MG63 (cell line): ENCODE measurements at regions not wholly inside any gene's neighbourhood (a gene's known extent, or its start where the extent isn't known, plus 50 kb on each side); places are given as distances from the start of the nearest gene placed in this dataset.
"Not testable (repeated sequence)": the region's sequence is repeated elsewhere in the genome, so short reads cannot be mapped to it uniquely, and the experiment has no call there.

Experiments used
- DNase-seq: peaks from one replicate; pipeline ENCODE4 v3.0.0-alpha.2; 2020
- H3K27me3 ChIP-seq: fragments of 250-450 bp; sonication (Bioruptor Pico); 2 replicates; pipeline ENCODE4 v1.5.1; 2020; ENCODE audit warnings: mild to moderate bottlenecking, moderate library complexity
- H3K36me3 ChIP-seq: fragments of 250-450 bp; sonication (Bioruptor Pico); 2 replicates; pipeline ENCODE4 v1.5.1; 2020; ENCODE audit warnings: mild to moderate bottlenecking, moderate library complexity
- H3K4me3 ChIP-seq: fragments of 250-450 bp; sonication (Bioruptor Pico); 2 replicates; pipeline ENCODE4 v1.5.1; 2020; ENCODE audit warnings: mild to moderate bottlenecking, moderate library complexity
- H3K9me3 ChIP-seq: fragments of 250-450 bp; sonication (Bioruptor Pico); 2 replicates; pipeline ENCODE4 v1.5.1; 2020; ENCODE audit warnings: mild to moderate bottlenecking, moderate library complexity

DNA sequence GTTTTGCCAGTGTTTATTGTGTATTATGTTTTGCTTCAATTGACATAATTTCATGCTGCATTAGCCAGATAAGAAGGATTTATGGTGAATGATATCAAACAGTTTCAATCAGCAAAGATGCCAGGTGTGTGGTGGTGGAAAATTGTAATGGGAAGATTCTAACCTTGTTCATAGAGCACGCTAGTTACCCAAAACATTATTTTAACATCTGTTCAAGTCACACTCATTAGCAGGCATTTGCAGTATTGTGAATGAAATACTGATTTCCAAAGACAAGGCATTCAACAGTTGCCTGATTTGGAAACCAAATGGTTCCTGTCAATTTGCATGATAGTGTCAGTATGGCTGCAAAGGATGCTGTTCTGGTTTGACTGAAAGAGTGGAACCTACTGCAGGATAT is 129.7 kb downstream of the EPC1 start:
- Histone ChIP-seq H3K9me3 (peaks cover 6% of the 10 kb centered on the region; the same call in 1 of the 2 replicates), H3K27me3 (no peaks in the 10 kb centered on the region), H3K36me3 (no peaks in the 10 kb centered on the region; the same call in 1 of the 2 replicates), H3K4me3 (no peak overlapping the region)
- DNase-seq: no peak

DNA sequence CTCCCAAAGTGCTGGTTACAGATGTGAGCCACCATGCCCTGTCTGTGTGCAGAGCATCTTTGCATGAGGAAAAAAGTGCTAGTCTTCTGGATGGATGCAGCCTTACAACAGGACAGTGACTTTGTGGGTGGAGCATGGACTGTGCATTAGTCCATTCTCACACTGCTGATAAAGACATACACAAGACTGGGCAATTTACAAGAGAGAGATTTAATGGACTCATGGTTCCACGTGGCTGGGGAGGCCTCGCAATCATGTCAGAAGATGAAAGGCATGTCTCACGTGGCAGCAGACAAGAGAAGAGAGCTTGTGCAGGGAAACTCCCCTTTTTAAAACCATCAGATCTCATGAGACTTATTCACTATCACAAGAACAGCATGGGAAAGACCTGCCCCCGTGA is 133.1 kb downstream of the EPC1 start:
- DNase-seq, H3K36me3 ChIP-seq, H3K4me3 ChIP-seq, H3K9me3 ChIP-seq, H3K27me3 ChIP-seq: not testable (repeated sequence)

DNA sequence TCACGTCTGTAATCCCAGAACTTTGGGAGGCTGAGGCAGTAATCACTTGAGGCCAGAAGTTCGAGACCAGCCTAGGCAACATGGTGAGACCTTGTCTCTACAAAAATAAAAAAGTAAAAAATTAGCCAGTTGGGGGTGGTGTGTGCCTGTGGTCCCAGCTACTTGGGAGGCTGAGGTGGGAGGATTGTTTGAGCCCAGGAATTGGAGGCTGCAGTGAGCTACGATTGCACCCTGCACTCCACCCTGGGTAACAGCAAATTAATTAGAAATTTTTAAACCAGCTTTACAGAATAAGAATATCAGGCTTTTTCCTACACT is 136.0 kb downstream of the EPC1 start:
- no peaks in the 10 kb centered on the region for H3K36me3 ChIP-seq
- no peak overlapping the region for H3K4me3 ChIP-seq
- H3K27me3 ChIP-seq: no peaks in the 10 kb centered on the region
- no peak for DNase-seq
- no peaks in the 10 kb centered on the region for H3K9me3 ChIP-seq

DNA sequence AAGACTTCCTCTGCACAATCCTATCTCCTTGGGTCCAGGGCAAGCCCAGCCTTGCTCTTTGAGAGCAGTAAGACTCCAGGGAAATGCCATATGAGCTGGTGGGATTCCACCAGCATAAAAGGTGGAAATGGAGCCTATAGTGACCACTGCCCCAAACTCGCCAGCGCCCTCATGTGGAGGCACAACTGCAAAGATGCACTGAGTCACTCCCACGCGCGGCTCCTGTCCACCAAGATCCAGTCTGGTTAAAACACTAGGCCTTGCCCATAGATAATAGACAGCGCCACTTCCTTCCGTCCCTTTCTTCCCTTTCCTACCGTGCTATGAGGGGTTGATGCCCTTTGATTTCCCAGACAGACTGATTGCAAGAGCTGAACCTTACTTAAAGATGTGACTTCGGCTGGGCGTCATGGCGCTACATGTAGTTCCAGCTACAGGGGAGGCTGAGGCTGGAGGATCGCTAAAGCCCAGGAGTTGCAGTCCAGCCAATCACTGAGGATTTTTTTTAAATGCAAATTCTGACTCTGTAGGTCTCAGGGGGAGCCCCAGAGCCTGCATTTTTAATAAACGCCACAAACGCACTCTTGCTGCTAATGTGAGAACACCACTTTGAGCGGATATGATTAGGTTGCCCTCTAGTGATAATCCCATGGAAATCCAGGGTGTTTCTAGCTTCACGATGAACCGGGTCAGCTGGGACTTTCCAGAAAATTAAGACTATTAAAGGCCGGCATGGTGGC is 136.5 kb downstream of the EPC1 start:
- H3K36me3 ChIP-seq: no peaks in the 10 kb centered on the region
- H3K9me3 ChIP-seq: no peaks in the 10 kb centered on the region
- H3K4me3 ChIP-seq: no peak overlapping the region
- no peaks in the 10 kb centered on the region for H3K27me3 ChIP-seq
- peak; percentile 21 for DNase-seq

GRCh38 chr10:32208005-32208404 is 139.0 kb downstream of the EPC1 start:
- not testable (repeated sequence) for H3K27me3 ChIP-seq, H3K4me3 ChIP-seq, H3K9me3 ChIP-seq, DNase-seq, H3K36me3 ChIP-seq

GRCh38 chr10:32207544-32207943 is 139.4 kb downstream of the EPC1 start:
- no peaks in the 10 kb centered on the region for H3K36me3 ChIP-seq
- H3K9me3 ChIP-seq: no peaks in the 10 kb centered on the region
- no peaks in the 10 kb centered on the region for H3K27me3 ChIP-seq
- DNase-seq: peak; percentile 35
- H3K4me3 ChIP-seq: no peak overlapping the region

DNA sequence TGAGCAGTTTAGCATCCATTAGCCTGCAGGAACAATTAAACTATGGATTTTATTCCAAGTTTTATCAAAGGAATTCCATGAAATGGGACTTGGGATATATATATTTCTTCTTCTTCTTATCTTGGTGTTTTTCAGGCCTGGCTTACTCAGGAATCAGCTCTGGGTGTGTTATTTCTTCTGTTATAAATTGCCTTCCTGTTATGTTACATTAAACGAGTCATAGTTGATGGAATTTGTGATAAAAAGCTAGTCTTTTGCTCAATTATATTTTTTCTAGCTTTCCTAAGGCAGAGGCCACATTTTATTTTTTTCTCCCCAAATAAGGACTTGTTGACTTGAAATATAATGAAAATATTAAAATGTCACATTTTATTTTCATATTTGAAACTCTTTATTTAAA is 141.3 kb downstream of the EPC1 start:
- DNase-seq: no peak
- no peak overlapping the region for H3K4me3 ChIP-seq
- H3K27me3 ChIP-seq: no peaks in the 10 kb centered on the region
- no peaks in the 10 kb centered on the region for H3K9me3 ChIP-seq
- H3K36me3 ChIP-seq: no peaks in the 10 kb centered on the region

GRCh38 chr10:32204606-32205005 is 142.4 kb downstream of the EPC1 start:
- no peak for DNase-seq
- no peaks in the 10 kb centered on the region for H3K27me3 ChIP-seq
- no peak overlapping the region for H3K4me3 ChIP-seq
- no peaks in the 10 kb centered on the region for H3K36me3 ChIP-seq
- H3K9me3 ChIP-seq: no peaks in the 10 kb centered on the region

GRCh38 chr10:32199714-32200394 is 143.6 kb upstream of the KIF5B start:
- no peaks in the 10 kb centered on the region for H3K9me3 ChIP-seq
- no peak overlapping the region for H3K4me3 ChIP-seq
- H3K36me3 ChIP-seq: no peaks in the 10 kb centered on the region
- no peaks in the 10 kb centered on the region for H3K27me3 ChIP-seq
- DNase-seq: no peak

- H3K9me3 ChIP-seq: no peaks in the 10 kb centered on the region
- no peak for DNase-seq
- H3K27me3 ChIP-seq: no peaks in the 10 kb centered on the region
- no peak overlapping the region for H3K4me3 ChIP-seq
- H3K36me3 ChIP-seq: no peaks in the 10 kb centered on the region
Observed at GRCh38 chr10:32197423-32197822, 141.2 kb upstream of the KIF5B start.

- Histone ChIP-seq H3K27me3 (no peaks in the 10 kb centered on the region), H3K9me3 (no peaks in the 10 kb centered on the region), H3K36me3 (no peaks in the 10 kb centered on the region), H3K4me3 (no peak overlapping the region)
- DNase-seq: no peak
Observed at GRCh38 chr10:32190890-32191491, 134.8 kb upstream of the KIF5B start.

- Histone ChIP-seq H3K9me3 (no peaks in the 10 kb centered on the region), H3K36me3 (no peaks in the 10 kb centered on the region), H3K4me3 (no peak overlapping the region), H3K27me3 (no peaks in the 10 kb centered on the region)
- no peak for DNase-seq
Observed at GRCh38 chr10:32189400-32190084, 133.3 kb upstream of the KIF5B start.

DNA sequence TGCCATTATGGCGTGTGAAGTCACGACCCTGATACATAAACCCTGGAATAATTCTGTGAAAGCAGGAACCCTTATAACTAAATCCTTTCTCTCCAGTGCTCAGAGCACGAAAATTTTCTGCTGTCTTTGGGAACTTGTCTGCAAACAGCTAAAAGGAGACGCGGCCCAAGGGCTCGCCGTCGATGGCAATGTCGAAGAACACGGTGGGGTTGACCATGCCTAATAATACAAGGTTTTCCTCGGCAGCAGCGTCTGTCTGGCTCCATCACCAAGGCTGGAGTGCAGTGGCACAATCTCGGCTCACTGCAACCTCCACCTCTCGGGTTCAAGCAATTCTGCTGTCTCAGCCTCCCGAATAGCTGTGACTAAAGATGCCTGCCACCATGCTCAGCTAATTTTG is 132.4 kb upstream of the KIF5B start:
- not testable (repeated sequence) for H3K27me3 ChIP-seq, H3K4me3 ChIP-seq, H3K36me3 ChIP-seq, DNase-seq, H3K9me3 ChIP-seq

GRCh38 chr10:32187686-32188085 is 131.5 kb upstream of the KIF5B start:
- H3K4me3 ChIP-seq: no peak overlapping the region
- no peak for DNase-seq
- no peaks in the 10 kb centered on the region for H3K27me3 ChIP-seq
- H3K36me3 ChIP-seq: no peaks in the 10 kb centered on the region
- H3K9me3 ChIP-seq: no peaks in the 10 kb centered on the region

GRCh38 chr10:32183652-32184051 is 127.4 kb upstream of the KIF5B start:
- DNase-seq, H3K4me3 ChIP-seq, H3K36me3 ChIP-seq, H3K27me3 ChIP-seq, H3K9me3 ChIP-seq: not testable (repeated sequence)

GRCh38 chr10:32182476-32182875 is 126.3 kb upstream of the KIF5B start:
- no peaks in the 10 kb centered on the region for H3K9me3 ChIP-seq
- DNase-seq: no peak
- no peak overlapping the region for H3K4me3 ChIP-seq
- no peaks in the 10 kb centered on the region for H3K36me3 ChIP-seq
- H3K27me3 ChIP-seq: no peaks in the 10 kb centered on the region

- DNase-seq: no peak
- H3K9me3 ChIP-seq: no peaks in the 10 kb centered on the region
- H3K27me3 ChIP-seq: no peaks in the 10 kb centered on the region
- H3K4me3 ChIP-seq: no peak overlapping the region
- no peaks in the 10 kb centered on the region for H3K36me3 ChIP-seq
Observed at GRCh38 chr10:32180390-32181280, 124.4 kb upstream of the KIF5B start.
